ENCODE measurements at regions not wholly inside any gene's neighbourhood (a gene's known extent, or its start where the extent isn't known, plus 50 kb on each side); places are given as distances from the start of the nearest gene placed in this dataset.

DNA sequence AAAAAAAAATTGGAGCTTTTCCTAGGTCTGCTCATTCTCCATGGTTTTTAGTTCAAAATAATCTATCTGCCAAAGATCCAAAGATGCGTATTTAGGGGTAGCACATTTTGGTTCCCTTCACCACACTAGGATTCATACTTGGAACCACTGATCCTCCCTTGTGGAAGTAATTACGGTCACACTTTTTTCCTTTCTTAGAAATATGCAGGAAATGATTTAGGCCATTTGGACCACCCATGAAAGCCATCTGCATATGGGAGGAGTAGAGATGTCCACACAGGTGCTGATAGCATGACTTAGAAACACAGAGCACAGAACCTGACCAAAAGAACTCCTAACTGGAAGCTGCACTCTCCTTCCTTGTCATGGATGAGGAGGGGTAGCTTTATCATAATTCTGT, 105.9 kb upstream of the RAI14 start:
- no peak for ATAC-seq
- in situ Hi-C loops (cut with MboI) = no loop called here
- Histone ChIP-seq H3K9ac (ENCODE audit: insufficient read depth in 1 of 2, low read depth in 2 of 2, low read length in 2 of 2) (no peak overlapping the region), H3K4me2 (ENCODE audit: insufficient read depth, low read length) (no peak overlapping the region), H3K79me2 (ENCODE audit: control insufficient read depth, insufficient read depth, low read length) (no peaks in the 10 kb centered on the region), H3K4me1 (replicated peaks in 1 of 2; ENCODE audit: control insufficient read depth in 2 of 2, insufficient read depth in 2 of 2, low read length in 2 of 2) (peaks cover 3 to 18% of the 10 kb centered on the region in 2 experiments; a peak in 3 of 5 replicates), H3K4me3 (no peak overlapping the region), H3K27ac (ENCODE audit: extremely low read depth, low read depth, low read length) (no peak overlapping the region), H3K9me3 (replicated peaks; ENCODE audit: control insufficient read depth, insufficient read depth, low read depth, low read length) (peaks cover 10% of the 10 kb centered on the region), H3K27me3 (ENCODE audit: control insufficient read depth in 2 of 2, insufficient read depth in 2 of 2, low read length in 2 of 2) (no peaks in the 10 kb centered on the region; a peak in 1 of 5 replicates), H3K36me3 (ENCODE audit: control insufficient read depth, insufficient read depth, low read length) (no peaks in the 10 kb centered on the region), H4K20me1 (replicated peaks; ENCODE audit: control insufficient read depth, insufficient read depth, low read length) (0 out of 2 replicates have a peak, but pooled peaks cover 2% of the 10 kb centered on the region), H3K9me1 (ENCODE audit: control insufficient read depth, insufficient read depth, low read length) (no peaks in the 10 kb centered on the region), H2AFZ (ENCODE audit: low read depth, low read length) (0 out of 2 replicates have a peak overlapping the region, but pooled peaks have one; percentile 1)
- no peak for FAIRE-seq
- no peak for DNase-seq (ENCODE audit: extremely low read depth in 1 of 4, low spot score in 3 of 4)
- ChIA-PET POLR2A (interaction anchor here (0.6 to 0.8 kb wide), 4 partner anchors 21 to 319 kb away, joined by 3 to 4 read pairs (median 4); no protein-coding TSS in a partner anchor), CTCF (ENCODE audit: low intra/inter-chr PET ratio) (no interaction called here)
- no TSS peak for BruUV-seq (replicated peaks)
- intact Hi-C loops (cut with micrococcal nuclease) = no loop called here
- 51% methylated on average over 2 of the region's 2 CpGs for WGBS (ENCODE audit: insufficient coverage, low coverage, missing lambda C conversion rate)
- TF ChIP-seq, protein P1, sequence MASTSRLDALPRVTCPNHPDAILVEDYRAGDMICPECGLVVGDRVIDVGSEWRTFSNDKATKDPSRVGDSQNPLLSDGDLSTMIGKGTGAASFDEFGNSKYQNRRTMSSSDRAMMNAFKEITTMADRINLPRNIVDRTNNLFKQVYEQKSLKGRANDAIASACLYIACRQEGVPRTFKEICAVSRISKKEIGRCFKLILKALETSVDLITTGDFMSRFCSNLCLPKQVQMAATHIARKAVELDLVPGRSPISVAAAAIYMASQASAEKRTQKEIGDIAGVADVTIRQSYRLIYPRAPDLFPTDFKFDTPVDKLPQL (IDR thresholded peaks at IDR 0.05; ENCODE audit: extremely low read depth, insufficient read length) = no peak
- TF ChIP-seq PRPF4 (IDR thresholded peaks at IDR 0.05; ENCODE audit: insufficient read depth, low read depth, low read length, poor library complexity, severe bottlenecking) = no peak
- TF ChIP-seq TAF1 (IDR thresholded peaks at IDR 0.05; ENCODE audit: control insufficient read depth, extremely low read depth, insufficient read depth, low read length, severe bottlenecking) = no peak
- TF ChIP-seq HOXB6 (CRISPR knock-in tag; IDR thresholded peaks at IDR 0.05; ENCODE audit: borderline replicate concordance) = no peak
- no peak for TF ChIP-seq EGR1 (conservative IDR thresholded peaks at IDR 0.05)
- TF ChIP-seq, protein P2, sequence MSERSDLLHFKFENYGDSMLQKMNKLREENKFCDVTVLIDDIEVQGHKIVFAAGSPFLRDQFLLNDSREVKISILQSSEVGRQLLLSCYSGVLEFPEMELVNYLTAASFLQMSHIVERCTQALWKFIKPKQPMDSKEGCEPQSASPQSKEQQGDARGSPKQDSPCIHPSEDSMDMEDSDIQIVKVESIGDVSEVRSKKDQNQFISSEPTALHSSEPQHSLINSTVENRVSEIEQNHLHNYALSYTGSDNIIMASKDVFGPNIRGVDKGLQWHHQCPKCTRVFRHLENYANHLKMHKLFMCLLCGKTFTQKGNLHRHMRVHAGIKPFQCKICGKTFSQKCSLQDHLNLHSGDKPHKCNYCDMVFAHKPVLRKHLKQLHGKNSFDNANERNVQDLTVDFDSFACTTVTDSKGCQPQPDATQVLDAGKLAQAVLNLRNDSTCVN (CRISPR knock-in tag; IDR thresholded peaks at IDR 0.05) = no peak
- no peak for TF ChIP-seq DIDO1 (tag; IDR thresholded peaks at IDR 0.05; ENCODE audit: low read depth)

Measured in K562 (cell line).